Suprapubic skin (tissue), 4 donors: ENCODE measurements at regions not wholly inside any gene's neighbourhood (a gene's known extent, or its start where the extent isn't known, plus 50 kb on each side); places are given as distances from the start of the nearest gene placed in this dataset.

Experiments
- EP300 ChIP-seq: sonication (generic); formaldehyde crosslinking; IDR thresholded peaks from one replicate; pipeline ENCODE4 v1.6.1; 2017; ENCODE audit warnings: antibody characterized with exemption
- POLR2A ChIP-seq, 2 donors: fragments of 450-650 bp; IDR thresholded peaks; one replicate each; pipeline ENCODE4 v1.6.1; 2017; ENCODE audit warnings: antibody characterized with exemption in 2 of 2, mild to moderate bottlenecking in 2 of 2, moderate library complexity in 2 of 2
- POLR2AphosphoS5 ChIP-seq, 3 donors: sonication (generic); formaldehyde crosslinking; IDR thresholded peaks; one replicate each; pipeline ENCODE4 v1.6.1; 2017; ENCODE audit warnings: antibody characterized with exemption in 3 of 3
- TF ChIP-seq, protein P1 (sequence below), 2 donors: fragments of 200-600 bp in 1 of 2; fragments of 450-650 bp in 1 of 2; sonication (generic) in 1 of 2; IDR thresholded peaks; one replicate each; pipeline ENCODE4 v1.5.1; 2016 to 2019; ENCODE audit warnings: antibody characterized with exemption in 2 of 2, mild to moderate bottlenecking in 1 of 2, moderate library complexity in 1 of 2

DNA sequence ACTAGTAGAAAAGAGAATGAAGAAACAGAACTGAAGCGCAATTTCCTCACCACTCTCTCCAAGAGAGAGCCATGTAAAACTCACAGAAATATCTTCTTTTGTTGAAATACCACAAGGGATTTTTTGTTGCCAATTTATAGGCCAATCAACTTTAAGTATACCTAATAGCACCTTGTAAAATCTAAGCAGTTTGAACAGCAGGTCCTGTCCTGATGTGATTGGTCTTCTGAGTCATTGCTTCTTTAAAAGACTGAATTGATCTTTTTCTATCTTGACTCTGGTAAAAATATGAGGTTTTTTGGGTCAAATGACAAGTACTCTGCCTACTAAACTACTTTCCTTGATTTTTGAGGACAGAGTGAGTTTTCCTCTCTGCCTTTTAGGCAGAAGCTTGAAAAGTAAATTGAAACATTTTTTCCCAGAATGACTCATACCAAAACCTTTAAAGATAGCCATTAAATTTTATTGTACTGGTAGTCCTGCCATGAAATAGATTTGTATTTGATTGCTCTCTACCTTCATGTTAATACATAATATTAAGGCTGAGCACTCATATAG lies 343.9 kb upstream of the CBLB start:
- TF ChIP-seq, protein P1, sequence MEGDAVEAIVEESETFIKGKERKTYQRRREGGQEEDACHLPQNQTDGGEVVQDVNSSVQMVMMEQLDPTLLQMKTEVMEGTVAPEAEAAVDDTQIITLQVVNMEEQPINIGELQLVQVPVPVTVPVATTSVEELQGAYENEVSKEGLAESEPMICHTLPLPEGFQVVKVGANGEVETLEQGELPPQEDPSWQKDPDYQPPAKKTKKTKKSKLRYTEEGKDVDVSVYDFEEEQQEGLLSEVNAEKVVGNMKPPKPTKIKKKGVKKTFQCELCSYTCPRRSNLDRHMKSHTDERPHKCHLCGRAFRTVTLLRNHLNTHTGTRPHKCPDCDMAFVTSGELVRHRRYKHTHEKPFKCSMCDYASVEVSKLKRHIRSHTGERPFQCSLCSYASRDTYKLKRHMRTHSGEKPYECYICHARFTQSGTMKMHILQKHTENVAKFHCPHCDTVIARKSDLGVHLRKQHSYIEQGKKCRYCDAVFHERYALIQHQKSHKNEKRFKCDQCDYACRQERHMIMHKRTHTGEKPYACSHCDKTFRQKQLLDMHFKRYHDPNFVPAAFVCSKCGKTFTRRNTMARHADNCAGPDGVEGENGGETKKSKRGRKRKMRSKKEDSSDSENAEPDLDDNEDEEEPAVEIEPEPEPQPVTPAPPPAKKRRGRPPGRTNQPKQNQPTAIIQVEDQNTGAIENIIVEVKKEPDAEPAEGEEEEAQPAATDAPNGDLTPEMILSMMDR (IDR thresholded peaks at IDR 0.05): no peak
- TF ChIP-seq POLR2AphosphoS5 (IDR thresholded peaks at IDR 0.05) (no peak), POLR2A (IDR thresholded peaks at IDR 0.05) (no peak), EP300 (no peak)
